Endodermal cell (in vitro differentiated cells): ENCODE measurements at regions not wholly inside any gene's neighbourhood (a gene's known extent, or its start where the extent isn't known, plus 50 kb on each side); places are given as distances from the start of the nearest gene placed in this dataset.

ENCODE experiments used
- DNase-seq: peaks from one replicate; pipeline ENCODE4 v3.0.0-alpha.2; 2017
- H3K27ac ChIP-seq: 2 replicates; pipeline ENCODE4 v1.5.1; 2013; ENCODE audit warnings: mild to moderate bottlenecking, low read depth, low read length, moderate library complexity
- H3K27me3 ChIP-seq: 2 replicates; pipeline ENCODE4 v1.6.1; 2013; ENCODE audit warnings: mild to moderate bottlenecking, low read length, moderate library complexity; ENCODE audit not compliant: insufficient read depth, control insufficient read depth, poor library complexity, severe bottlenecking
- H3K36me3 ChIP-seq: 2 replicates; pipeline ENCODE4 v1.7.0; 2013; ENCODE audit warnings: mild to moderate bottlenecking, low read length, moderate library complexity; ENCODE audit not compliant: control insufficient read depth, insufficient read depth
- H3K4me1 ChIP-seq: one replicate; pipeline ENCODE4 v1.7.0; 2013; ENCODE audit warnings: low read length; ENCODE audit not compliant: control insufficient read depth, insufficient read depth
- H3K4me3 ChIP-seq: 2 replicates; pipeline ENCODE4 v1.5.1; 2013; ENCODE audit warnings: mild to moderate bottlenecking, low read length, moderate library complexity
- H3K9ac ChIP-seq: 2 replicates; pipeline ENCODE4 v1.6.1; 2013; ENCODE audit warnings: mild to moderate bottlenecking, low read length, moderate library complexity; ENCODE audit not compliant: poor library complexity, severe bottlenecking; ENCODE audit errors: extremely low read depth
- H3K9me3 ChIP-seq: 2 replicates; pipeline ENCODE4 v1.6.1; 2013; ENCODE audit warnings: mild to moderate bottlenecking, low read length, moderate library complexity; ENCODE audit not compliant: control insufficient read depth
- H3K27ac Mint-ChIP-seq: 2 replicates; pipeline ENCODE4 v1.8.0; 2020; ENCODE audit warnings: mixed read lengths
- H3K27me3 Mint-ChIP-seq: 2 replicates; pipeline ENCODE4 v1.8.0; 2021; ENCODE audit warnings: mild to moderate bottlenecking, mixed read lengths; ENCODE audit not compliant: insufficient read depth
- H3K36me3 Mint-ChIP-seq: 2 replicates; pipeline ENCODE4 v1.8.0; 2020; ENCODE audit warnings: low read depth, mixed read lengths
- H3K4me1 Mint-ChIP-seq: 2 replicates; pipeline ENCODE4 v1.8.0; 2020; ENCODE audit warnings: mixed read lengths
- H3K4me3 Mint-ChIP-seq: 2 replicates; pipeline ENCODE4 v1.8.0; 2020; ENCODE audit warnings: mild to moderate bottlenecking, moderate library complexity, mixed read lengths
- H3K9me3 Mint-ChIP-seq: 2 replicates; pipeline ENCODE4 v1.8.0; 2020; ENCODE audit warnings: mild to moderate bottlenecking, mixed read lengths
- CTCF ChIP-seq: fragments of 200-600 bp; sonication (generic); conservative IDR thresholded peaks from 2 replicates; pipeline ENCODE4 v1.5.0; 2021; ENCODE audit warnings: antibody characterized with exemption, mild to moderate bottlenecking
- WGBS, 2 experiments: methylation state at CpG; one replicate each; pipeline versions ENCODE4 v1.1.5 to v1.1.7; 2013; ENCODE audit warnings: missing lambda C conversion rate in 2 of 2, mixed read lengths in 1 of 2; ENCODE audit not compliant: insufficient coverage in 1 of 2, insufficient read length in 1 of 2; 5-methylcytosine and 5-hydroxymethylcytosine counted together

GRCh38 chr6:113482771-113483170 is 374.4 kb upstream of the MARCKS start:
- Histone ChIP-seq H3K27ac (no peak overlapping the region), H3K36me3 (no peaks in the 10 kb centered on the region), H3K4me3 (no peak overlapping the region), H3K4me1 (peaks cover 8% of the 10 kb centered on the region), H3K27me3 (no peaks in the 10 kb centered on the region), H3K9me3 (no peaks in the 10 kb centered on the region), H3K9ac (no peak overlapping the region)
- Mint-ChIP-seq H3K27me3 (no peaks in the 10 kb centered on the region), H3K27ac (no peak overlapping the region), H3K4me1 (no peaks in the 10 kb centered on the region), H3K36me3 (no peaks in the 10 kb centered on the region), H3K9me3 (no peaks in the 10 kb centered on the region), H3K4me3 (no peak overlapping the region)
- 86 to 90% methylated on average over 3 of the region's 3 CpGs for WGBS, 2 experiments
- DNase-seq: no peak
- no peak for TF ChIP-seq CTCF

GRCh38 chr6:113486199-113486598 is 370.9 kb upstream of the MARCKS start:
- Histone ChIP-seq H3K27me3 (no peaks in the 10 kb centered on the region), H3K9me3 (no peaks in the 10 kb centered on the region), H3K4me1 (no peaks in the 10 kb centered on the region), H3K9ac (no peak overlapping the region), H3K4me3 (no peak overlapping the region), H3K36me3 (no peaks in the 10 kb centered on the region), H3K27ac (no peak overlapping the region)
- H3K9me3 Mint-ChIP-seq: no peaks in the 10 kb centered on the region
- H3K4me3 Mint-ChIP-seq: no peak overlapping the region
- H3K36me3 Mint-ChIP-seq: no peaks in the 10 kb centered on the region
- 85 to 100% methylated on average over 2 of the region's 2 CpGs for WGBS, 2 experiments
- no peaks in the 10 kb centered on the region for H3K27me3 Mint-ChIP-seq
- no peak overlapping the region for H3K27ac Mint-ChIP-seq
- H3K4me1 Mint-ChIP-seq: no peaks in the 10 kb centered on the region
- TF ChIP-seq CTCF: no peak
- DNase-seq: no peak

GRCh38 chr6:113487489-113488058 is 369.6 kb upstream of the MARCKS start:
- Mint-ChIP-seq H3K9me3 (no peaks in the 10 kb centered on the region), H3K36me3 (no peaks in the 10 kb centered on the region), H3K27me3 (no peaks in the 10 kb centered on the region), H3K4me1 (no peaks in the 10 kb centered on the region), H3K4me3 (no peak overlapping the region), H3K27ac (no peak overlapping the region)
- H3K27ac ChIP-seq: no peak overlapping the region
- no peaks in the 10 kb centered on the region for H3K27me3 ChIP-seq
- no peaks in the 10 kb centered on the region for H3K36me3 ChIP-seq
- no peaks in the 10 kb centered on the region for H3K9me3 ChIP-seq
- TF ChIP-seq CTCF: no peak
- no peak overlapping the region for H3K9ac ChIP-seq
- no peaks in the 10 kb centered on the region for H3K4me1 ChIP-seq
- no peak overlapping the region for H3K4me3 ChIP-seq
- DNase-seq: no peak
- WGBS, 2 experiments: 100% methylated on average over 2 of the region's 2 CpGs; no CpG with 5 or more reads in 1 of the 2 experiments
